HEK293 (cell line): ENCODE measurements at regions not wholly inside any gene's neighbourhood (a gene's known extent, or its start where the extent isn't known, plus 50 kb on each side); places are given as distances from the start of the nearest gene placed in this dataset.

Experiments
- SETDB1 ChIP-seq: IDR thresholded peaks from one replicate; pipeline ENCODE4 v1.6.1; 2017; ENCODE audit warnings: mild to moderate bottlenecking, low read length, moderate library complexity, mixed read lengths; ENCODE audit not compliant: insufficient read length
- TF ChIP-seq, protein P1 (sequence below): fragments of 450-650 bp; formaldehyde crosslinking; IDR thresholded peaks from 2 replicates; pipeline ENCODE4 v1.5.1; 2017; ENCODE audit warnings: missing biosample characterization, mild to moderate bottlenecking, missing genetic modification characterization, moderate library complexity
- TF ChIP-seq, protein P2 (sequence below): fragments of 450-650 bp; formaldehyde crosslinking; IDR thresholded peaks from 2 replicates; pipeline ENCODE4 v1.5.1; 2016; ENCODE audit warnings: missing biosample characterization, missing genetic modification characterization

DNA sequence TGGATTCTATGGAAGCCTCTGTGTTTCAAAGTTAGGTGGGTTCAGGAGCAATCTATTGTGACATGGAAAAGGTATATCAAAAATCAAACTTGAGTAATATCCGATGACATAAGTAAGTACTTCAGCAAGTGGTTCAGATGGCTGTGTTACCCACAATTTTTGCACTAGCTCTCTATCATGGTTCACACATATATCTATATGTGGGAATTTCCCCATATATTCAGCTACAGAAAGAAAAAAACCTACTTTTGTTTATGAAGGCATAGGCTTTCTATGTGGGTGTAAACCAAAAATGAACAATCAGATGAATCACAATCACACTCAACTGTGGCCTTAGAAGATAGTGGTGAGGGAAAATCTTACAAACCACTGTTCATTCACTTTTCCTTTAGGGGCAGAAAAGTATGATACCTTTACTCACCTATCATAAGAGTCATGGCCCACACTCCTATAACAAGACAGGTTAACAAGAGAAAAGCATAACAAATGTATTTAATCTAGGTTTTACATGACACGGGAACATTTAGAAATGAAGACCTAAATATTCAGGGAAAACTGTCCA is 449.6 kb upstream of the HTR1E start:
- TF ChIP-seq SETDB1 = no peak
- TF ChIP-seq, protein P1, sequence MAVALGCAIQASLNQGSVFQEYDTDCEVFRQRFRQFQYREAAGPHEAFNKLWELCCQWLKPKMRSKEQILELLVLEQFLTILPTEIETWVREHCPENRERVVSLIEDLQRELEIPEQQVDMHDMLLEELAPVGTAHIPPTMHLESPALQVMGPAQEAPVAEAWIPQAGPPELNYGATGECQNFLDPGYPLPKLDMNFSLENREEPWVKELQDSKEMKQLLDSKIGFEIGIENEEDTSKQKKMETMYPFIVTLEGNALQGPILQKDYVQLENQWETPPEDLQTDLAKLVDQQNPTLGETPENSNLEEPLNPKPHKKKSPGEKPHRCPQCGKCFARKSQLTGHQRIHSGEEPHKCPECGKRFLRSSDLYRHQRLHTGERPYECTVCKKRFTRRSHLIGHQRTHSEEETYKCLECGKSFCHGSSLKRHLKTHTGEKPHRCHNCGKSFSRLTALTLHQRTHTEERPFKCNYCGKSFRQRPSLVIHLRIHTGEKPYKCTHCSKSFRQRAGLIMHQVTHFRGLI (tag by site-specific recombination) = no peak
- TF ChIP-seq, protein P2, sequence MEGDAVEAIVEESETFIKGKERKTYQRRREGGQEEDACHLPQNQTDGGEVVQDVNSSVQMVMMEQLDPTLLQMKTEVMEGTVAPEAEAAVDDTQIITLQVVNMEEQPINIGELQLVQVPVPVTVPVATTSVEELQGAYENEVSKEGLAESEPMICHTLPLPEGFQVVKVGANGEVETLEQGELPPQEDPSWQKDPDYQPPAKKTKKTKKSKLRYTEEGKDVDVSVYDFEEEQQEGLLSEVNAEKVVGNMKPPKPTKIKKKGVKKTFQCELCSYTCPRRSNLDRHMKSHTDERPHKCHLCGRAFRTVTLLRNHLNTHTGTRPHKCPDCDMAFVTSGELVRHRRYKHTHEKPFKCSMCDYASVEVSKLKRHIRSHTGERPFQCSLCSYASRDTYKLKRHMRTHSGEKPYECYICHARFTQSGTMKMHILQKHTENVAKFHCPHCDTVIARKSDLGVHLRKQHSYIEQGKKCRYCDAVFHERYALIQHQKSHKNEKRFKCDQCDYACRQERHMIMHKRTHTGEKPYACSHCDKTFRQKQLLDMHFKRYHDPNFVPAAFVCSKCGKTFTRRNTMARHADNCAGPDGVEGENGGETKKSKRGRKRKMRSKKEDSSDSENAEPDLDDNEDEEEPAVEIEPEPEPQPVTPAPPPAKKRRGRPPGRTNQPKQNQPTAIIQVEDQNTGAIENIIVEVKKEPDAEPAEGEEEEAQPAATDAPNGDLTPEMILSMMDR (tag by site-specific recombination) = no peak
